ENCODE measurements at regions not wholly inside any gene's neighbourhood (a gene's known extent, or its start where the extent isn't known, plus 50 kb on each side); places are given as distances from the start of the nearest gene placed in this dataset.

- TF ChIP-seq FOXM1 (IDR thresholded peaks at IDR 0.05; ENCODE audit: borderline replicate concordance, low read depth) (no peak), YY1 (IDR thresholded peaks at IDR 0.05; ENCODE audit: low read depth) (no peak), EGR1 (IDR thresholded peaks at IDR 0.05) (no peak), RAD21 (IDR thresholded peaks at IDR 0.05; ENCODE audit: low read depth) (no peak), MAX (IDR thresholded peaks at IDR 0.05) (no peak), EP300 (IDR thresholded peaks at IDR 0.05; ENCODE audit: borderline replicate concordance) (no peak), USF1 (IDR thresholded peaks at IDR 0.05) (no peak), TAF1 (IDR thresholded peaks at IDR 0.05; ENCODE audit: low read depth) (no peak), CEBPB (IDR thresholded peaks at IDR 0.05) (no peak), TCF12 (IDR thresholded peaks at IDR 0.05; ENCODE audit: low read depth) (no peak)
Measured at GRCh38 chr4:134426821-134427220, 225.2 kb upstream of the PABPC4L start.
